GM18498 (cell line): ENCODE measurements at regions not wholly inside any gene's neighbourhood (a gene's known extent, or its start where the extent isn't known, plus 50 kb on each side); places are given as distances from the start of the nearest gene placed in this dataset.

ENCODE experiments used
- ATAC-seq: cut with Tn5 transposase; IDR thresholded peaks from one replicate; pipeline ENCODE4 v1.9.1; 2021; ENCODE audit warnings: mild to moderate bottlenecking, moderate library complexity; ENCODE audit not compliant: unreplicated experiment

- ATAC-seq = no peak
Observed at GRCh38 chr9:87115785-87116184, 168.5 kb upstream of the GAS1 start.

GRCh38 chr9:87116492-87116891 is 169.2 kb upstream of the GAS1 start:
- no peak for ATAC-seq

- ATAC-seq = no peak
Observed at GRCh38 chr9:87118594-87118993, 171.3 kb upstream of the GAS1 start.

- ATAC-seq = no peak
Observed at GRCh38 chr9:87119328-87119881, 172.1 kb upstream of the GAS1 start.

- ATAC-seq = no peak
Observed at GRCh38 chr9:87120610-87121009, 173.3 kb upstream of the GAS1 start.

- ATAC-seq = no peak
Observed at GRCh38 chr9:87122947-87123685, 175.8 kb upstream of the GAS1 start.

- no peak for ATAC-seq
Observed at GRCh38 chr9:87123830-87124229, 176.5 kb upstream of the GAS1 start.

GRCh38 chr9:87125819-87126218 is 178.5 kb upstream of the GAS1 start:
- ATAC-seq = no peak

- ATAC-seq = no peak
Observed at GRCh38 chr9:87127543-87127942, 180.2 kb upstream of the GAS1 start.

- no peak for ATAC-seq
Observed at GRCh38 chr9:87127978-87128614, 180.8 kb upstream of the GAS1 start.

- ATAC-seq = no peak
Observed at GRCh38 chr9:87128844-87129493, 181.7 kb upstream of the GAS1 start.

- ATAC-seq = no peak
Observed at GRCh38 chr9:87135074-87135473, 187.8 kb upstream of the GAS1 start.

GRCh38 chr9:87137718-87138117 is 190.4 kb upstream of the GAS1 start:
- ATAC-seq = no peak

GRCh38 chr9:87138128-87139040 is 191.1 kb upstream of the GAS1 start:
- ATAC-seq = no peak

- no peak for ATAC-seq
Observed at GRCh38 chr9:87139099-87139730, 191.9 kb upstream of the GAS1 start.

- ATAC-seq = no peak
Observed at GRCh38 chr9:87140142-87140541, 192.8 kb upstream of the GAS1 start.

GRCh38 chr9:87140605-87141109 is 193.4 kb upstream of the GAS1 start:
- ATAC-seq = no peak

- ATAC-seq = no peak
Observed at GRCh38 chr9:87141124-87141523, 193.8 kb upstream of the GAS1 start.

GRCh38 chr9:87146933-87147332 is 199.6 kb upstream of the GAS1 start:
- no peak for ATAC-seq

GRCh38 chr9:87147839-87148238 is 200.5 kb upstream of the GAS1 start:
- ATAC-seq = no peak
